Esophagus squamous epithelium (tissue), 5 donors: ENCODE measurements at regions not wholly inside any gene's neighbourhood (a gene's known extent, or its start where the extent isn't known, plus 50 kb on each side); places are given as distances from the start of the nearest gene placed in this dataset.
A peak's percentile ranks its signal among the peaks of the same experiment; 100 is the strongest.

Experiments
- DNase-seq: peaks from one replicate; lab custom pipeline; 2025; lab: John Stamatoyannopoulos, UW
- H3K27ac ChIP-seq, 4 donors: fragments of 200-600 bp; sonication (generic); one replicate each; pipeline ENCODE4 v1.5.1; 2016 to 2019; ENCODE audit warnings: mild to moderate bottlenecking in 1 of 4
- H3K27me3 ChIP-seq, 4 donors: fragments of 200-600 bp; sonication (generic); 1 replicate in 3 of 4; 2 replicates in 1 of 4; pipeline versions ENCODE4 v1.5.1 to v1.6.0; 2017 to 2021; ENCODE audit warnings: antibody characterized with exemption in 1 of 4
- H3K36me3 ChIP-seq, 3 donors: fragments of 200-600 bp; sonication (generic); one replicate each; pipeline ENCODE4 v1.5.1; 2016 to 2019
- H3K4me1 ChIP-seq, 3 donors: fragments of 200-600 bp; sonication (generic); one replicate each; pipeline ENCODE4 v1.5.1; 2017 to 2019
- H3K4me3 ChIP-seq, 4 donors: fragments of 200-600 bp; sonication (generic); 1 replicate in 3 of 4; 2 replicates in 1 of 4; pipeline ENCODE4 v1.5.1; 2016 to 2019; ENCODE audit warnings: mild to moderate bottlenecking in 2 of 4, moderate library complexity in 1 of 4
- H3K9me3 ChIP-seq, 3 donors: fragments of 200-600 bp; sonication (generic); one replicate each; pipeline ENCODE4 v1.5.1; 2016 to 2019
- CTCF ChIP-seq, 6 experiments: fragments of 450-650 bp in 4 of 6; fragments of 200-600 bp in 2 of 6; sonication (generic) in 2 of 6; IDR thresholded peaks; one replicate each; pipeline ENCODE4 v1.5.1; 2016 to 2019; ENCODE audit warnings: antibody characterized with exemption in 6 of 6, mild to moderate bottlenecking in 4 of 6, moderate library complexity in 4 of 6
- POLR2A ChIP-seq, 4 donors: fragments of 450-650 bp; IDR thresholded peaks; one replicate each; pipeline ENCODE4 v1.6.1; 2017; ENCODE audit warnings: antibody characterized with exemption in 4 of 4, mild to moderate bottlenecking in 4 of 4, moderate library complexity in 3 of 4
- WGBS, 2 donors: methylation state at CpG; one replicate each; pipeline ENCODE4 v1.1.5; 2018; 5-methylcytosine and 5-hydroxymethylcytosine counted together
- intact Hi-C: fragments of 100-400 bp; cut with DNase I; formaldehyde crosslinking; loops from one replicate; pipeline ENCODE4 v1.15.0; 2022
- donor health status: DM: yes; HTN: yes; CAD: no.

- H3K27me3 ChIP-seq, result no peaks in the 10 kb centered on the region
- peaks cover 5 to 32% (median 15%) of the 10 kb centered on the region in 3 donors for H3K4me1 ChIP-seq
- TF ChIP-seq POLR2A (IDR thresholded peaks at IDR 0.05), result no peak
- TF ChIP-seq CTCF (IDR thresholded peaks at IDR 0.05), result no peak
- intact Hi-C loops, result no loop called here
- H3K27ac ChIP-seq, result no peak overlapping the region
- H3K36me3 ChIP-seq, result no peaks in the 10 kb centered on the region
- no peak overlapping the region for H3K4me3 ChIP-seq
- 75 to 78% methylated on average over 5 of the region's 5 CpGs for WGBS, 2 donors
- H3K9me3 ChIP-seq, result no peaks in the 10 kb centered on the region
- DNase-seq, result no peak
These were observed 91.8 kb upstream of the KLF13 start for GRCh38 chr15:31234815-31235214.

GRCh38 chr15:31235311-31236183 is 91.1 kb upstream of the KLF13 start:
- H3K27me3 ChIP-seq, result no peaks in the 10 kb centered on the region
- intact Hi-C loops, result no loop called here
- no peak overlapping the region for H3K4me3 ChIP-seq
- H3K9me3 ChIP-seq, result no peaks in the 10 kb centered on the region
- DNase-seq, result no peak
- 67 to 69% methylated on average over 20 of the region's 20 CpGs for WGBS, 2 donors
- no peak for TF ChIP-seq POLR2A (IDR thresholded peaks at IDR 0.05)
- TF ChIP-seq CTCF (IDR thresholded peaks at IDR 0.05), result no peak
- H3K27ac ChIP-seq, result peak overlapping the region in 3 of 4 donors; percentile 77 to 90 (median 82)
- peaks cover 5 to 27% (median 15%) of the 10 kb centered on the region in 3 donors for H3K4me1 ChIP-seq
- no peaks in the 10 kb centered on the region for H3K36me3 ChIP-seq

GRCh38 chr15:31236184-31237042 is 90.2 kb upstream of the KLF13 start:
- 28 to 39% methylated on average over 17 to 18 of the region's 19 CpGs for WGBS, 2 donors
- Histone ChIP-seq H3K36me3 (no peaks in the 10 kb centered on the region), H3K4me1 (peaks cover 5 to 21% (median 15%) of the 10 kb centered on the region in 3 donors), H3K27me3 (no peaks in the 10 kb centered on the region), H3K4me3 (peak overlapping the region in 2 of 4 donors; percentile 16 to 38), H3K27ac (peak overlapping the region; percentile 28 to 90 (median 80)), H3K9me3 (no peaks in the 10 kb centered on the region)
- intact Hi-C loops, result no loop called here
- DNase-seq, result no peak
- peak in 1 of 6 experiments; percentile 8 for TF ChIP-seq CTCF (IDR thresholded peaks at IDR 0.05)
- TF ChIP-seq POLR2A (IDR thresholded peaks at IDR 0.05), result no peak

- Histone ChIP-seq H3K36me3 (no peaks in the 10 kb centered on the region), H3K27me3 (no peaks in the 10 kb centered on the region), H3K4me3 (no peak overlapping the region), H3K9me3 (no peaks in the 10 kb centered on the region), H3K4me1 (peaks cover 5 to 21% (median 15%) of the 10 kb centered on the region in 3 donors), H3K27ac (peak overlapping the region in 3 of 4 donors; percentile 23 to 82 (median 77))
- WGBS, 2 donors, result 90 to 94% methylated on average over 3 of the region's 3 CpGs
- TF ChIP-seq CTCF (IDR thresholded peaks at IDR 0.05) (no peak), POLR2A (IDR thresholded peaks at IDR 0.05) (no peak)
- intact Hi-C loops, result no loop called here
- DNase-seq, result no peak
These were observed 89.7 kb upstream of the KLF13 start for GRCh38 chr15:31237043-31237324.

GRCh38 chr15:31238906-31239305 is 87.7 kb upstream of the KLF13 start:
- intact Hi-C loops, result no loop called here
- Histone ChIP-seq H3K36me3 (no peaks in the 10 kb centered on the region), H3K27ac (no peak overlapping the region), H3K4me1 (peaks cover 5 to 21% (median 15%) of the 10 kb centered on the region in 3 donors), H3K27me3 (no peaks in the 10 kb centered on the region), H3K4me3 (no peak overlapping the region), H3K9me3 (no peaks in the 10 kb centered on the region)
- 77 to 78% methylated on average over 1 of the region's 1 CpG for WGBS, 2 donors
- DNase-seq, result no peak
- TF ChIP-seq CTCF (IDR thresholded peaks at IDR 0.05) (no peak), POLR2A (IDR thresholded peaks at IDR 0.05) (no peak)
